ENCODE measurements at regions not wholly inside any gene's neighbourhood (a gene's known extent, or its start where the extent isn't known, plus 50 kb on each side); places are given as distances from the start of the nearest gene placed in this dataset.
"Not testable (repeated sequence)": the region's sequence is repeated elsewhere in the genome, so short reads cannot be mapped to it uniquely, and the experiment has no call there.

DNA sequence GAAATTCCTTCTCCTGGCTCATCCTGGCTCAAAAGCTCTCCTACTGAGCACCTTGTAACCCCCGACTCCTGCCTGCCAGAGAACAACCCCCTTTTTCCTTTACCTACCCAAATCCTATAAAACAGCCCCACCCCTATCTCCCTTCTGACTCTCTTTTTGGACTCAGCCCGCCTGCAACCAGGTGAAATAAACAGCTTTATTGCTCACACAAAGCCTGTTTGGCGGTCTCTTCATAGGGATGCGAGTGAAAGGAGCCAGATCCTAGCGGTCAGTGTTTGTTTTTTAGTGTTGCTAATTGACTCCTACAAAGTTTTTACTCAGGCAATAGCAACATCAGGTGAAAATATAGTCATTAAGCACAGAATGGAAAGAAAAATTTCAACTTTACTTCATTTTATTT, 592.3 kb upstream of the AADAT start:
- DNase-seq, result not testable (repeated sequence)

DNA sequence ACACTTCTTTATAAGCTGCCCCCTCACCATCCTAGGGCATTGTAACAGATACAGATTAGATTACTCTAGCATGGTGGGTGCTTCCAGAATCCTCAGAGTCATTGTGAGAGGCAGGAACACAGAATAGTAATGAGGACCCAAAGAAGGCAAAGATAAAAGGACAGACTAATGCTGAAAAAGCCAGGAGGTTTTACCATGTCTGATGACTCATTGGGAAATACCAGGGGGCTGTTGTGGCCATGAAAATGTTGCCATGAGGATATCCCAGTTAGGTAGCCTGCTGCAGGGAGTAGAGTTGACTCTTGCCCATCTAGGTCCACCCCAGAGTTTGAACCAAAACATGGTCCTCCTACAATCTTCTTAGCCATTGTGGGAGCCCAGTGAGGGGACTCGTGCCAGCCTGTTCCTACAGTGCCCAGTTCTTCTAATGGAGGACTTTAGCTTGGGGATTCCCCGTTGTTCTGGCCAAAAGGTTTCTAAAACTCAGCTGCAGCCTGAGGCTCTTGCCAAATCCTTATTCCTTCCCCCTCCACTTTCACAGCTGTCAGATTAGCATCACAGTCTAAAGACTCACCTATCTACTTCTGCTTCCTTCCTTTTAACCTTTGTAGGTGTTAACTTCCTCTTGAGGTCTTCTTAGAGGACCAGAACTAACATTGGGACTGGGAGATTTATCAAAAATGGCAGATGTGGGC, 586.0 kb upstream of the AADAT start:
- DNase-seq, result no peak

DNA sequence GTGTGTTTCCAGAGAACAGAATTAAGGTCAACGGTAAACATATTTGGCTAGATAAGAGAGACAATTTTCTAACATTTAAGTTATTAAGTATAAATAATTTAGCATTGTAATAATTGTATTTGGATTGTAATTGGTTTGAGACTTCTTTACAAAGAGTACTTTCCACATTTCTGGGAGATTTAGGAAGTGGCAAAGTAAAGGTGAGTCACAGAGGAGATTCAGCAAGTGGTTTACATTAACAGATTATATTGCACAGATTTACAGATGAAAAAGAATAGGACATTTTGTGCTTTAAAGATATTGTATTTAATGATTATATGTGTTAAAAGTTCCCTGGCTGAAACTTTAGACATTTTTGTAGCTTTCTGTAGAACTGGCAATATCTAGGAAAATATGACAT, 584.4 kb upstream of the AADAT start:
- DNase-seq, result no peak

DNA sequence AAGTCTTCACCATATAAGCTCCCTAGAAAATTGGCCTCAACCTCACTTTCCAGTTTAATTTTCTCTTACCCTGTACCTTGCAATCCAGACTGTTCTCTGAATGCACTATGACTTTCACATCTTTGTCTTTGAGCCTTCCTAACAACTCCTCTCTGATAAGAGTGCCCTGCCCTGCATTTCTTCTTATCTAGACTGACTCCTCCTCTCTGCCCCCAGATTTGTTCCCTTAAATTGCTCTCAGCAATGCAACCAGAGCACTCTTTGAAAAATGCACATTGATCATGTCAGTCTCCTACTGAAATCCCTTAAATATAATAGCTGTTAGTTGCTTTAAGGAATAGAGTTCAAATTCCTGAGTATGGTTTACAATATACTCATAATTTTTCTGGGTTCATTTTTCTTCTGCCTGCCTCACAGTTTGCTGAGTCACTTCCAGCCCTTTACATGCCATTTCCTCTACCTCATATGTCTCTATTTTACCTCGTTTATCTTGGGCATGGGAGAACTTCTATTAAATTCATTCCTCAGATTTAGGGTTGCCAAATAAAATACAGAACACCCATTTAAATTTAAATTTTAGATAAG, 582.7 kb upstream of the AADAT start:
- no peak for DNase-seq

DNA sequence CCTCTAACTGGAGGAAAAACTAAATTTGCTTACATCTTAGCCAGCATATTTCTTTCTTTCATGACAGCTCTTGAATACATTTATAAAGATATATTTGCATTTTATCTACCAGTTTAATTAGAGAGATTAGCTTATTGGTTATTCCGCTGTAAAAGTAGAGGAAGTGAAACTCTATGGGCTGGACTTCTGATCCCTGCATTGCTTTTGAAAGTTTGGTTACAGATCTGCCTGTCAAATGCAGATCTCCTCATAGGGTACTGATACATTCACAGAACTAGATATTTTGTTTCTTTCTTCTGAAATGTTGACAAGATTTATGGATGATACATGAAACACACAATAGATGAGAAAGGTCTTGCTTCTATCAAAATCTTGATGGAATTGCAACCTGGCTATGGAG, 581.4 kb upstream of the AADAT start:
- no peak for DNase-seq

DNA sequence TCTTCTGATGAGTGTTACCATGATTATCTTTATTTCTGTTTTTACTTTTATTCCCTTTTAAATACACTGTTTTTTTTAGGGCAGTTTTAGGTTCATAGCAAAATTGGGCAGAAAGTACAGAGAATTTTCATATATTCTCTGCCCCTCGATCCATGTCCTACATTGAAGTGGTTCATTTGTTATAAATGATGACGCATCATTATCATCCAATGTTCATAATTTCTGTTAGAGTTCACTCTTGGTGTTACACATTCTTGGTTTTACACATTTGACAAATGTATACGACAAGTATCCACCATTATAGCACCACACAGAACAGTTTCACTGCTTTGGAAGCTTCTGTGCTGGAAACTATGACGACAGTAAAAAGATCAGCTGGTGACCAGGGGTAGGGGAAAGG, 578.1 kb upstream of the AADAT start:
- no peak for DNase-seq

DNA sequence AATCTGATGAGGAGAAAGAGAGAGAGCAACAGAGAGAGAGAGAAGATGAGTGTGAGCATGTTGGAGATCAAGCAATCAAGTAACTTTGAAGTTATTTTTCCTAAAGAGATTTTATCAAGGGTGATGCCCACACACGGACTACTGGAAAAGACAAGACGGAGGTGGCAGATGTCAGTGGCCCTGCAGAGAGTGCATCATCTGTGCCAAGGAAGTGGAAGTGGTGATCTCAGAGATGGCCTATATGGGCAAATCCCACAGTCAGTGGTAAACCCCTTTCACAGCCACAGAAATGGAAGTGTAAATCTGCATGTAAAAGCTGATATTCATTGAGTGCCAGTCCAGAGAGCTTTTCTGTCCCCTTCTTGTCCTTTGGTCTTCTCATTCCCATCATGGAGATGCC, 577.2 kb upstream of the AADAT start:
- no peak for DNase-seq

DNA sequence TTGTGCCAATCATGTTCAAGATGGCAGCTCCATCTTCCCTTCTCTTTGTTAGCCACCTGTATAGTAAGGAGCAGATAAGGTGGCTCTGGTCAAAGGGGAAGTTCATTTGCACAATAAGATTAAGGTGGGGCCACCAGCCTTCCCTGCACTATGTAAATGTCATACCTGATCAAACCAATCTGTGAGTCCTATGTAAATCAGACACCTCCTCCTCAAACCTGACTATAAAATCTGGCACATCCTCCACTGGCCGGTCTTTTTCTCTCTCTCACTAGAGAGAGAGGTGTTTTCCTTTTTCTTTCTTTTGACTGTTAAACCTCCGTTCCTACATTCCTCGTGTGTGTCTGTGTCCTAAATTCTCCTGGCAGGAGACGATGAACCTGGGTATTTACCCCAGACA, 572.5 kb upstream of the AADAT start:
- no peak for DNase-seq

DNA sequence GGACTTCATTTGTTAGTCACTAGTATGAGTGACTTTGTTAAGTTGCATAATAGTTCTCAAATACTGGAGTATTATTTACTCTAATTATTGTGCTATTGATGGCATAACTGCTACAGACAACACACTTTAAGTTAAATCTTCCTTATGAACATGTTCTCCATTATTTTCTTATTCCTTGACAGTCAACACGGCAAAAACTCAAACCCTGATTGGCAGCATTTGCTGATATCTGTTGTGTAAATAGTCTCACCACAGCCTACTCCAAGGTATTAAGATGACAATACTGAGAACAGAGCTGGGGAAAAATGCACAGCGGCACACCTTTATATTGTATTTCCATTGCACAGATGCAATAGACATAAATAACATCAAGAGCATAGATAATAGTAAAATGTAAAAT, 568.0 kb upstream of the AADAT start:
- no peak for DNase-seq

DNA sequence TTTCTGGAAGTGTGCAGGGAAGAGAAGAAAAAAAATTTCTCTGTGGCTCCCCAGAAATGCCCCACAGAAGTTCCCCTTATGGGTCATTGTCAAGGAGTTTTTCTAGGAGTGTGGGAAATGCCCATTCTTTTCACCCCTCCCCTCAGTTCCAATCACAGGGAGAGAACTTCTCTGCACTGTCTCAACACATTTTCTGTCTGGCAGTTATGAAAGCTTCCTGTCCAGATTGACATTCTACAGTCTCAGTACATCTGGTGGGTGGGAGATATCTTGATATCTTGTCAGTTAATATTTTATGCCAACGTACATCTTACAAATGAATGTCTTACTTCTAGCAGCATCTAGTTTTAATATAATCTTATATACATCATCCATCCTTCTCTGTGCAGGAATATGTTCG, 566.8 kb upstream of the AADAT start:
- no peak for DNase-seq

DNA sequence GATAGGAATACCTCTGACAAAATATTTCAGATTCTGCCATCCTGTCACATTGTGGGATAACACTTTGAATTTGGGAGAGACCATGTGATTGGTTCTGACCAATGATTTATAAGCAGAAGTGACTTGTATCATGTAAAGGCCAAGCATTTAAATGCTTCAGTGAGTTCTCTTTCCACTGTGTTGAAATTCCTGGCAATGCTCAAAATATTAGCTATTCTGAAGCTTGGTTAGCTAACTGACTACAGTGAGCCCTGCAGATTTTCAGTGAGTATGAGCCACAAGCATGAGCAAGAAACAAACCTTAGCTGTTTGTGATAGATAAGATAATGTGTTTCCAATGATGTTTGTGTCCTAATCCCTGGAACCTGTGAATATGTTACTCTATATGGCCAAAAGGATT, 562.8 kb upstream of the AADAT start:
- no peak for DNase-seq

DNA sequence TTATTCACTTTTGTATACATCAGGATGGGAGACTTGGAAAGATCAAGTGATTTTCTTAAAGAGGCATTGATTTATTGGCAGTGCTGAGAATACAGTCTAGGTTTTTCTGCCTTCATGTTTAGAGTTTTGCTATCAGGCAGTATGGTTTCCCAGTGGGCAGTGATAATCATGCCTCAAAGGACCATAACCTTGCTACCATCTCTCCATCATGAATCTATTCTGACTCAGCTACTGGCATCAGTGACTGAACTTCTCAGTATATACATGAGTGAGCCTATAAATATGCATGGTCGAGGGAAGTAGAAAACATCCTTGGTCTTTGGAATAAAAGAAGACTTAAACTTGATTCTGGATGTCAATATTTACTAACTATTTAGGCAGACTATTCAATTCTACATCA, 562.0 kb upstream of the AADAT start:
- DNase-seq, result no peak

DNA sequence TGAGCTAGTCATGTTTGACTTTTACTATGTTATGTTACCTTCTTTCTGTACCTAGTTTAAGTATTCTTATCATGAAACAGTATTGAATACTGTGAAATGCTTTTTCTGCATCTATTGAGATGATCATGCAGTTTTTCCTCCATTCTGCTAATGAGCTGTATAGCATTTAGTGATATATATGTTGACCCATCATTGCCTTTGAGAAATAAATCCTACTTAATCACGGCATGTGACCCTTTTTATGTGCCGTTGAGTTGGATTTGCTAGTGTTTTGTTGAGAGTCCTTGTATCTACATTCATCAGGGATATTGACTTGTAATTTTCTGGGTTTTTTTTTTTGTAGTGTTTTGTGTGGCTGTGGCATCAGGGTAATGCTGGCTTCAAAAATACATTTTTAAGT, 537.7 kb upstream of the AADAT start:
- DNase-seq, result no peak

DNA sequence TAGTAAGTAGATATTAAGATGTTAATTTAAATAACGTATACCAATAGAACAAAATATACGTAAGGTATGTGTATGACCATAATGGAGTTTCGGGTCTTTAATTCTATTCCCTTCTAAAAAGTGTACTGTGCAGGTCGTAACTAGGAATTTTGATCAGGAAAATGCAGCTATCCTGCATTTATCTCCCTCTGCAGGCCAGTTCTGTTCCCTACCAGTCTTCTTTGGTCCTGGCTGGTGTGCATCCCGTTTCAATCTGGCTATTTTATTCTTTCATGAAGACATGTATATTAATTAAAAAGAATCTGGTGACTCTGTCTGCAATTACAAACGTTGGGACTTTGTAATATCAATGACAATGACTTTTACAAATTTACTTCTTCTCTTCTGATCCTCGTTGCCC, 534.1 kb upstream of the AADAT start:
- DNase-seq, result no peak

DNA sequence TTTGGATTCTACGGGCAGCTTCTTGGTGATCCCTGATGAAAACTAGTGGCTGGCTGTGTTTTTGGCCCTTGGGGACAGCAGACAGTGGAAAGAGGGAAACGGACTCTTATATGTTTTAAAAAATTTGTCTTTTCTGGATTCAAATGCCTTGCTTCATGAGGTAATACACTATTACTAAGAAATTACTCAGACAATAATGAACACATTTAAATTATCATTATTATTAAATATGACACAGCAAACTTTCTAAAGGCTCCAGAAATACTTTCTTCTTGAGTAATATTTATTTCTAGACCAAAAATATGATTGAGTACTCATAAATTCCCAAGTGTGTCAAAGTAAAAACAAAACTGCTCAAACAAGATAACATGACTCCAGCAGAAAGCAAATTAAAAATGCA, 520.7 kb upstream of the AADAT start:
- DNase-seq, result no peak

DNA sequence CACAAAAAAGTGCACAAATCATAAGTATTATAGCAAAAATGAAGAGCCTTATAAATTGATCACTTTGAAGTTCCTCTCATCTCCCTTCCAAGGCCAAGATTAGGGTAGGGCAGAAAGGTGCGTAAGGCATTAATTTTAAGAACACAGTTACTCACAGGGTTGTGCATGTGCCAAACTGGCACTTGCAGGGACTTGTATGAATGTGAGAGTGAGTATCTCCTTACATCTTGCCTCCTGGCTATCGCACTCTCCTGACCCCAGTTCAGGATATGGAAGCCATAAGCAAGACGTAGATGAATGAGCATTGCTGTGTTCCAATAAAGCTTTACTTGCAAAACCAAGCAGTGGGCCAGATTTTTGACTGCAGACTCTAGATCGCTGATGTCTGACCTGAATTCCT, 510.1 kb upstream of the AADAT start:
- DNase-seq, result no peak

DNA sequence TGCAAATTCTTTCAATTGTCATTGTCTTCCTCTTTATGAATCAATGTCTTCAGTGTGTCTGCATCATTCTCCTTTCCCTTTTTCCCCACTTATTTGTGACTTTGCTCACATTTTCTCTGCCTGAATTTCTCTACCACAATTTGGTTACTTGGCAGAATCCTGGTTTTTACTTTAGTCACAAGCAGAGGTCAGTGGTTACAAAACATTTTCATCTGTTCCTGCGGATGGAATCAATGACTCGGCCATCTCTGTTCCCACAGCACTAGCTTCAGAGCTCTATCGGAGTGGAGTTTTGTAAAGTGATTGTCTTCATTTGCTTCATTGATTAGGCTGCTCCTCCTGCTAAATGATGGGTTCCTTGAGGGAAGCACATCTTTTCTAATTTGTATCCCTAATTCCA, 501.3 kb upstream of the AADAT start:
- no peak for DNase-seq

DNA sequence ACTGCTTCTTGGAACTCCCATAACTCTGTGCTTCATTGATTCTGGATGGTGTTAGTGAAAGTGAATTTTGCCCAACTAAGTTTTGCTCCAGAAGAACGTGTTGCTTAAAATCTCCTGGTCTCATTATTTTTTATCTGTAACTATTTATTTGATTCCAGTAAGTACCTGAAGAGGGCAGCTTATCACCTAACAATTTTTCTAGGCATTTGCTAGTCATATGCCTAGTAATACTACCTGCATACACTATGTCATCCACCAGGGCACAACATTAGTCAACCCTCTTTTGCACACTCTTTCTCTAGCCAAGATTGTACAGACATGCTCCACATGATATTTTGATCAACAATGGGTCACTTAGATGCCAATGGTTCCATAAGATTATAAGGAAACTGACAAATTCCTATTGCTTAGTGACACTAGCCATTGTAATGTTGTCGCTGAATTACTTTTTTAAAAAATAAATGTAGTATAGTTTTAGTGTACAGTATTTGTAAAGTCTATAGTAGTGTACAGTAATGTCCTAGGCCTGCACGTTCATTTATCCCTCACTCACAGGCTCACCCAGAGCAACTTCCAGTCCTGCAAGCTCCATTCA, 499.9 kb upstream of the AADAT start:
- no peak for DNase-seq

DNA sequence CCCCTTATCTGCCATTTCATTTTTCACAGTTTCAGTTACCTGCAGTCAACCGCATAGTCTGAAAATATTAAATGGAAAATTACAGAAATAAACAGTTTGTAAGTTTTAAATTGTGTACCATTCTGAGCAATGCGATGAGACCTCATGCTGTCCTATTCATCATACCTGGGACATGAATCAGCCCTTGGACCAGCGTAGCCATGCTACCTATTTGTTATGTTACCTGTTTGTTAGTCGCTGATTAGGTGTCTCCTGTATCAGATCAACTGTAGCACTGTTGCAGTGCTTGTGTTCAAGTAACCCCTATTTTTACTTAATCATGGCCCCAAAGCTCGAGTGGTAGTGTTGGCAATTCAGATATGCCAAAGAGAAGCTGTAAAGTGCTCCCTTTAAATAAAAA, 492.2 kb upstream of the AADAT start:
- no peak for DNase-seq

DNA sequence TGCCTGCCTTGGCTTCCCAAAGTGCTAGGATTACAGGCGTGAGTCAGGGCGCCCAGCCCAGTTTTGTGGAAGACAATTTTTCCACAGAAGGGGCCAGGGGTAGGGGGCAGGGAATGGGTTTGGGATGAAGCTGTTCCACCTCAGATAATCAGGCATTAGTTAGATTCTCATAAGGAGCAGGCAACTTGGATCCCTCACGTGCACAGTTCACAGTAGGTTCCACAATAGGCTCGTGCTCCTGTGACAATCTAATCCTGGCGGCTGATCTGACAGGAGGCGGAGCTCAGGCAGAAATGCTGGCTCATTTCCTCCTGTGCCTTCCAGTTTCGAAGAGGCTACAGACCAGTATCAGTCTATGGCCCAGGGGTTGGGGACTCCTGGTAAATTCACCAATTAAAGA, 491.6 kb upstream of the AADAT start:
- DNase-seq, result no peak

DNA sequence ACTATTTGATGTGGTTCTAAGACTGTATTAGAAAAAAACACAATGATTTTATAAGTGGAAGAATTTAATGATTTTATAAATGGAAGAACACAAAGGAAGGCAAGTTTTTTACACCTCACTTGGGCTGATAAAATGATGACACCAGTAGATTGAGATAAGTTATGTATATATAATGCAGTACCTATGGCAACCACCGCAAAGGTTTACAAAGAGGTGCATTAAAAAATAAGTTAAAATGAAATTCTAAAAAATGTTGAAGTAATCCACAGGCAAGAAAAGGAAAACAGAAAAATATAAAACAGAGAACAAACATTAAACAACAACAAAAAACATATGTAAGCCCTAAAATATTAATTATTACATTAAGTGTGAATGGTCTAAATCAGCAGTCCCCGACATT, 490.9 kb upstream of the AADAT start:
- no peak for DNase-seq

DNA sequence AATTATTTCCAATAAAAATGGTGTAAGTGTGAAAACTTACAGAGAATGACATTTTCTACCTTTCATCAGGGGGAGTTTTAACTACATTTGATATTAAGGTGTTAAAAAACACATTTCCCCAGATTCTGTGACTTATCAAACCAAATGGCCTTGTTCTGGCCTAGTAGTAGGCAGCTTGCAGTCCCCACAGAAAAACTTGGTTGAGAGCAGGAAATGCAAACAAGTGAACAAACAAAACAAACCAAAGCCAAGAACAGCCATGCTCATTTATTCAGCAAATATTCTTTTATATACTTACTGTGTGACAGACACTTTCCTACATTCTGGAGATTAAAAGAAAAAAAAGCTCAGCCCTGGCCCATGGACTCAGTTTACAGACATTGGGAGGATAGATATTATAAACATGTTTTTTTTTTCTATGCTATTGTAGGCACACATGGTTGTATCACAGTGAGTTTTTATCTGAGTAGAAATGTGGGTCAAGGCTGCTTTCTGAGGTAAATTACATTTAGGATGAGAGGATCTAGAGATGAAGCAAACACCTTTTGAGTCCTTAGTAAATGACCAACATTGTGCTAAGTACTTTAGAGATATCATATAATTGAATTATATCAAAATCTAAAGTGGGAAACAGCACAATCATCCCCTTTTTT, 449.2 kb upstream of the AADAT start:
- no peak for DNase-seq

DNA sequence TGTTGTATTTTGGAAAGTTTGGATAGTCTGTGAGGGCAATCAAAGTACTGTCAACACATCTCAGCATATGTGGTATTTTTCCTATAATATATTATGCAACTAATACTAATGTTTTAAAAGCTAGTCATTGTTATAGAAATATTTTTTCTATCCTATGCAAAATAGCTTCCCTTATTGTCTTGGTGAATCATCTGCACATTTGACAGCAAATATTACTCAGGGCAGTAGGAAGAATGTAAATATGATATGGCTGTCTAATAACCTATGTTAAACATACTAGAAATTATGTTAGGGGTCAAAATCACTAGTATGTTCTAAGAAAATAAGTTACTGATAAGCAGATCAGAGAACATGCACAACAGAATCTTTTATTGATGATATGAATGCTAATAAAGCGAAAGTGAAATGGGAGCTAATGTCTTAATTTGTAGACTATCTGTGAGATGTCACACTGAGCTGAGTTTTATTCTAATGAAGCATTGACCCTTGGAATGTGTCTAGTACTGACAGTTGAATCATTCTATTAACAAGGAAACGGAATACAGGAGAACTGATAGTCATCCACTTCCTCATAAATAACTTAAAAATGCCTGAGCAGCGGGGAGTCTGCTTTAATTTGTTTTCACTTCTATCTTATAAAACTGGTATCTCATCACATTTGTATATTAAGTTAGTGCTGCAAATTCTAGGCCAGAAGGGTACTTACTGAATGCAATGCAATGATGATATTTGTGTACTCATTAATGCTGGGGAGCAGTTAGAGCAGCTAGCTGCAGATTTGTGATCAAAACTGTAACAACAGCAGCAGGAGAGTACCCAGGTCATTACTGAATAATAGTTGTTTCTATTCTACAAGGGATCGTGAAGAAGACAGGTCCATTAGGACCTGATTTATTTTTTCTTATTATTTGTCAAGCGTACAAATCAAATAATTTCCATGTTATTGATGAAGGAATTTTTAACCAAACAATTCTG, 440.3 kb upstream of the AADAT start:
- DNase-seq, result no peak
